ENCODE measurements at regions not wholly inside any gene's neighbourhood (a gene's known extent, or its start where the extent isn't known, plus 50 kb on each side); places are given as distances from the start of the nearest gene placed in this dataset.
"Not testable (repeated sequence)": the region's sequence is repeated elsewhere in the genome, so short reads cannot be mapped to it uniquely, and the experiment has no call there.

GRCh38 chr12:16828891-16829290, 222.9 kb upstream of the LMO3 start:
- DNase-seq: no peak

- no peak for DNase-seq
These were observed 201.8 kb upstream of the LMO3 start for GRCh38 chr12:16807731-16808130.

GRCh38 chr12:16796168-16796567, 190.2 kb upstream of the LMO3 start:
- no peak for DNase-seq

GRCh38 chr12:16789204-16789790, 183.3 kb upstream of the LMO3 start:
- DNase-seq: no peak

GRCh38 chr12:16788506-16789203, 182.7 kb upstream of the LMO3 start:
- no peak for DNase-seq

GRCh38 chr12:16785953-16786352, 180.0 kb upstream of the LMO3 start:
- no peak for DNase-seq

GRCh38 chr12:16785524-16785923, 179.6 kb upstream of the LMO3 start:
- no peak for DNase-seq

- not testable (repeated sequence) for DNase-seq
These were observed 163.2 kb upstream of the LMO3 start for GRCh38 chr12:16769129-16769528.

- DNase-seq: no peak
These were observed 160.8 kb upstream of the LMO3 start for GRCh38 chr12:16766736-16767135.

- no peak for DNase-seq
These were observed 157.9 kb upstream of the LMO3 start for GRCh38 chr12:16763901-16764300.

GRCh38 chr12:16756833-16757555, 151.0 kb upstream of the LMO3 start:
- DNase-seq: no peak

GRCh38 chr12:16730772-16731171, 124.8 kb upstream of the LMO3 start:
- DNase-seq: no peak

- no peak for DNase-seq
These were observed 120.9 kb upstream of the LMO3 start for GRCh38 chr12:16726879-16727278.

GRCh38 chr12:16719713-16720416, 113.9 kb upstream of the LMO3 start:
- DNase-seq: no peak

- no peak for DNase-seq
These were observed 111.0 kb upstream of the LMO3 start for GRCh38 chr12:16716928-16717327.

GRCh38 chr12:16692099-16692498, 86.1 kb upstream of the LMO3 start:
- no peak for DNase-seq

GRCh38 chr12:16691624-16692023, 85.7 kb upstream of the LMO3 start:
- DNase-seq: no peak

GRCh38 chr12:16688200-16688599, 82.2 kb upstream of the LMO3 start:
- no peak for DNase-seq

- DNase-seq: peak in 1 of 2 experiments; percentile 14
These were observed 79.1 kb upstream of the LMO3 start for GRCh38 chr12:16685107-16685506.

GRCh38 chr12:16681196-16681595, 75.2 kb upstream of the LMO3 start:
- no peak for DNase-seq

- no peak for DNase-seq
These were observed 69.5 kb upstream of the LMO3 start for GRCh38 chr12:16675438-16675837.

GRCh38 chr12:16674885-16675284, 68.9 kb upstream of the LMO3 start:
- DNase-seq: no peak

GRCh38 chr12:16670456-16671050, 64.6 kb upstream of the LMO3 start:
- DNase-seq: no peak
